ENCODE measurements at regions not wholly inside any gene's neighbourhood (a gene's known extent, or its start where the extent isn't known, plus 50 kb on each side); places are given as distances from the start of the nearest gene placed in this dataset.

GRCh38 chr16:82452004-82452756 is 174.6 kb upstream of the CDH13 start:
- FAIRE-seq (no peak), DNase-seq (no peak), ATAC-seq (no peak)
- Histone ChIP-seq H3K9me3 (no peaks in the 10 kb centered on the region), H3K4me1 (no peaks in the 10 kb centered on the region), H3K27ac (no peak overlapping the region), H3K36me3 (no peaks in the 10 kb centered on the region), H3K27me3 (no peaks in the 10 kb centered on the region), H3K4me3 (no peak overlapping the region)
- intact Hi-C loops (cut with DNase I), result loop anchor here in 2 of 3 donors (10.0 kb wide), 1 partner anchor 187 kb away; no protein-coding TSS in a partner anchor
- 62 to 68% methylated on average over 11 of the region's 11 CpGs for WGBS, 2 donors
- TF ChIP-seq CTCF (IDR thresholded peaks at IDR 0.05), result no peak

GRCh38 chr16:82451449-82451848 is 175.3 kb upstream of the CDH13 start:
- Histone ChIP-seq H3K9me3 (no peaks in the 10 kb centered on the region), H3K4me1 (no peaks in the 10 kb centered on the region), H3K36me3 (no peaks in the 10 kb centered on the region), H3K4me3 (no peak overlapping the region), H3K27ac (no peak overlapping the region), H3K27me3 (no peaks in the 10 kb centered on the region)
- no peak for FAIRE-seq
- intact Hi-C loops (cut with DNase I), result loop anchor here in 2 of 3 donors (10.0 kb wide), 1 partner anchor 187 kb away; no protein-coding TSS in a partner anchor
- WGBS, 2 donors, result 38 to 41% methylated on average over 3 of the region's 3 CpGs
- no peak for ATAC-seq
- TF ChIP-seq CTCF (IDR thresholded peaks at IDR 0.05), result no peak
- DNase-seq, result no peak

- no peak overlapping the region for H3K4me3 ChIP-seq
- H3K27me3 ChIP-seq, result peaks cover 0 to 11% (median 2%) of the 10 kb centered on the region in 4 donors
- H3K4me1 ChIP-seq, result no peaks in the 10 kb centered on the region
- no peaks in the 10 kb centered on the region for H3K36me3 ChIP-seq
- no peak for ATAC-seq
- no peak overlapping the region for H3K27ac ChIP-seq
- no peak for DNase-seq
- H3K9me3 ChIP-seq, result no peaks in the 10 kb centered on the region
- intact Hi-C loops (cut with DNase I), result loop anchor here in 1 of 3 donors (10.0 kb wide), 1 partner anchor 64 kb away; no protein-coding TSS in a partner anchor
- WGBS, 2 donors, result 38% methylated on average over 6 of the region's 6 CpGs
- TF ChIP-seq CTCF (IDR thresholded peaks at IDR 0.05), result no peak
- FAIRE-seq, result no peak
Observed at GRCh38 chr16:82440336-82440735, 186.4 kb upstream of the CDH13 start.

- FAIRE-seq, result no peak
Observed at GRCh38 chr16:82439678-82440293, 187.0 kb upstream of the CDH13 start.

More at GRCh38 chr16:82439678-82440293, 187.0 kb upstream of the CDH13 start:
- intact Hi-C loops (cut with DNase I), result loop anchor here in 1 of 3 donors (10.0 kb wide), 1 partner anchor 65 kb away; no protein-coding TSS in a partner anchor
- peak in 1 of 4 donors; percentile 38 for ATAC-seq
- Histone ChIP-seq H3K27ac (no peak overlapping the region), H3K4me3 (no peak overlapping the region), H3K36me3 (no peaks in the 10 kb centered on the region), H3K9me3 (no peaks in the 10 kb centered on the region), H3K4me1 (no peaks in the 10 kb centered on the region), H3K27me3 (peaks cover 0 to 11% (median 2%) of the 10 kb centered on the region in 4 donors)
- no peak for TF ChIP-seq CTCF (IDR thresholded peaks at IDR 0.05)
- DNase-seq, result no peak
- WGBS, 2 donors, result 57 to 64% methylated on average over 7 of the region's 7 CpGs
